ENCODE measurements at regions not wholly inside any gene's neighbourhood (a gene's known extent, or its start where the extent isn't known, plus 50 kb on each side); places are given as distances from the start of the nearest gene placed in this dataset.

DNA sequence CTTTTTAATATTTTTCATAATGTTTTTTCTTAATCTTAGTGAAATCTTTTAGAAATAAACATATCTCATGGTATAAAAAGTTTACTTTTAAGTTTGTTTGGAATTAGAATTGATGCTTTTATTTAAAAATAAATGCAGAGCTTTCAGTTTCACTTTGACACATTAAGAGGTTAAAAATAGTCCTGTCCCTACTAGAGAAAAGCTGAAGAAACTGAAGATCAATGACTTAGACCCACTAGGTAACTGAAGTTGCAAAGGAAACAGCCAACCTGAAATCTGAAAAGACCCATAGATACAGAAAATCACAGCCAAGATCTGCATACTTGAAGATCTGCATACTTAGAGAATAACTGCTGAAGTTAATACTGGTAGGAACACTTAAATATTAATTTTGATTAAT lies 237.6 kb downstream of the RAP2B start:
- TF ChIP-seq, protein P1, sequence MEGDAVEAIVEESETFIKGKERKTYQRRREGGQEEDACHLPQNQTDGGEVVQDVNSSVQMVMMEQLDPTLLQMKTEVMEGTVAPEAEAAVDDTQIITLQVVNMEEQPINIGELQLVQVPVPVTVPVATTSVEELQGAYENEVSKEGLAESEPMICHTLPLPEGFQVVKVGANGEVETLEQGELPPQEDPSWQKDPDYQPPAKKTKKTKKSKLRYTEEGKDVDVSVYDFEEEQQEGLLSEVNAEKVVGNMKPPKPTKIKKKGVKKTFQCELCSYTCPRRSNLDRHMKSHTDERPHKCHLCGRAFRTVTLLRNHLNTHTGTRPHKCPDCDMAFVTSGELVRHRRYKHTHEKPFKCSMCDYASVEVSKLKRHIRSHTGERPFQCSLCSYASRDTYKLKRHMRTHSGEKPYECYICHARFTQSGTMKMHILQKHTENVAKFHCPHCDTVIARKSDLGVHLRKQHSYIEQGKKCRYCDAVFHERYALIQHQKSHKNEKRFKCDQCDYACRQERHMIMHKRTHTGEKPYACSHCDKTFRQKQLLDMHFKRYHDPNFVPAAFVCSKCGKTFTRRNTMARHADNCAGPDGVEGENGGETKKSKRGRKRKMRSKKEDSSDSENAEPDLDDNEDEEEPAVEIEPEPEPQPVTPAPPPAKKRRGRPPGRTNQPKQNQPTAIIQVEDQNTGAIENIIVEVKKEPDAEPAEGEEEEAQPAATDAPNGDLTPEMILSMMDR (IDR thresholded peaks at IDR 0.05; ENCODE audit: poor library complexity): no peak
- TF ChIP-seq EZH2 (IDR thresholded peaks at IDR 0.05; ENCODE audit: borderline replicate concordance) (no peak), EZH2phosphoT487 (IDR thresholded peaks at IDR 0.05; ENCODE audit: low read depth, severe bottlenecking, unreplicated experiment) (no peak)
